K562 (cell line): ENCODE measurements at regions not wholly inside any gene's neighbourhood (a gene's known extent, or its start where the extent isn't known, plus 50 kb on each side); places are given as distances from the start of the nearest gene placed in this dataset.

Source experiments
- ATAC-seq: fragments of 200-7000 bp; cut with Tn5 transposase; 3 replicates; pipeline ENCODE4 v1.9.1; 2020; ENCODE audit warnings: moderate library complexity
- BruUV-seq: library from RNA; stranded (reverse); fragments of 400-500 nt; replicated peaks from 2 replicates; lab custom pipeline; 2021; lab: Mats Ljungman, UMichigan
- CTCF ChIA-PET: fragments of 300-600 bp; formaldehyde crosslinking; extraction: SDS; loops from one replicate; lab custom pipeline; 2021; ENCODE audit warnings: low intra/inter-chr PET ratio; lab: Yijun Ruan, JAX
- POLR2A ChIA-PET: fragments of 300-600, 350-650 bp; sonication (Branson Sonifier 250); formaldehyde crosslinking; extraction: SDS; loops from one replicate; lab custom pipeline; 2021; ENCODE audit warnings: antibody characterized with exemption, inconsistent platforms; lab: Yijun Ruan, JAX
- DNase-seq, 4 experiments: peaks; one replicate each; pipeline versions ENCODE4 v3.0.0 to v3.0.0-alpha.2; 2011 to 2018; ENCODE audit warnings: low spot score in 3 of 4, mixed read lengths in 3 of 4; ENCODE audit errors: extremely low read depth in 1 of 4
- FAIRE-seq: peaks from 2 replicates; lab custom pipeline; 2011; peaks lifted over from hg19 to GRCh38; lab: Jason Lieb, UNC
- H2AFZ ChIP-seq: 2 replicates; pipeline ENCODE4 v1.6.0; 2011; ENCODE audit warnings: low read depth, low read length, control low read depth, inconsistent platforms
- H3K27ac ChIP-seq: fragments of 200-600 bp; 3 replicates; pipeline ENCODE4 v1.8.0; 2011; ENCODE audit warnings: low read depth, mild to moderate bottlenecking, control low read depth, inconsistent platforms, low read length, moderate library complexity, mixed read lengths; ENCODE audit errors: extremely low read depth
- H3K27me3 ChIP-seq, 2 experiments: fragments of 300-600 bp in 1 of 2; 2 replicates in 1 of 2; 3 replicates in 1 of 2; pipeline versions ENCODE4 v1.6.0 to v1.8.0; 2011; ENCODE audit warnings: inconsistent platforms in 2 of 2, low read length in 2 of 2, mild to moderate bottlenecking in 1 of 2, mixed read lengths in 1 of 2, moderate library complexity in 1 of 2; ENCODE audit not compliant: control insufficient read depth in 2 of 2, insufficient read depth in 2 of 2
- H3K36me3 ChIP-seq: fragments of 300-600 bp; 3 replicates; pipeline ENCODE4 v1.8.0; 2011; ENCODE audit warnings: mild to moderate bottlenecking, low read length, inconsistent platforms; ENCODE audit not compliant: control insufficient read depth, insufficient read depth
- H3K4me1 ChIP-seq, 2 experiments: fragments of 200-600 bp in 1 of 2; replicated peaks in 1 of 2; 2 replicates in 1 of 2; 3 replicates in 1 of 2; pipeline versions ENCODE4 v1.5.1 to v1.8.0; 2011; ENCODE audit warnings: inconsistent platforms in 2 of 2, low read length in 2 of 2, mild to moderate bottlenecking in 1 of 2, mixed read lengths in 1 of 2, moderate library complexity in 1 of 2; ENCODE audit not compliant: control insufficient read depth in 2 of 2, insufficient read depth in 2 of 2
- H3K4me2 ChIP-seq: 2 replicates; pipeline ENCODE4 v1.6.1; 2011; ENCODE audit warnings: low read length, control low read depth, inconsistent platforms, mixed read lengths; ENCODE audit not compliant: insufficient read depth
- H3K4me3 ChIP-seq: fragments of 200-600 bp; sonication (generic), shearing (Covaris generic); 2 replicates; pipeline ENCODE4 v1.5.1; 2016; ENCODE audit warnings: control low read depth, inconsistent platforms
- H3K79me2 ChIP-seq: fragments of 200-600 bp; 3 replicates; pipeline ENCODE4 v1.8.0; 2011; ENCODE audit warnings: low read length, inconsistent platforms; ENCODE audit not compliant: control insufficient read depth, insufficient read depth
- H3K9ac ChIP-seq, 2 experiments: 2 replicates each; pipeline versions ENCODE4 v1.6.0 to v1.6.1; 2011; ENCODE audit warnings: low read depth in 2 of 2, low read length in 2 of 2, control low read depth in 1 of 2, inconsistent platforms in 1 of 2, mild to moderate bottlenecking in 1 of 2, mixed read lengths in 1 of 2; ENCODE audit not compliant: insufficient read depth in 1 of 2
- H3K9me1 ChIP-seq: one replicate; pipeline ENCODE4 v1.6.0; 2011; ENCODE audit warnings: inconsistent platforms, mild to moderate bottlenecking, low read length, moderate library complexity; ENCODE audit not compliant: control insufficient read depth, insufficient read depth
- H3K9me3 ChIP-seq: replicated peaks from 2 replicates; pipeline ENCODE4 v1.5.1; 2011; ENCODE audit warnings: low read depth, low read length, inconsistent platforms; ENCODE audit not compliant: control insufficient read depth, insufficient read depth
- H4K20me1 ChIP-seq: replicated peaks from 2 replicates; pipeline ENCODE4 v1.6.1; 2011; ENCODE audit warnings: low read length, inconsistent platforms, mixed read lengths; ENCODE audit not compliant: control insufficient read depth, insufficient read depth
- BRD4 ChIP-seq: fragments of 200-600 bp; sonication (generic); IDR thresholded peaks from 2 replicates; pipeline ENCODE4 v1.6.1; 2017; ENCODE audit warnings: inconsistent platforms
- CHAMP1 ChIP-seq: fragments of 450-650 bp; IDR thresholded peaks from 2 replicates; pipeline ENCODE4 v1.6.1; 2016; ENCODE audit warnings: mild to moderate bottlenecking
- CHD4 ChIP-seq: fragments of 200-600 bp; sonication (generic); IDR thresholded peaks from 3 replicates; pipeline ENCODE4 v1.6.1; 2012; ENCODE audit warnings: low read depth, mild to moderate bottlenecking, mixed read lengths, low read length, inconsistent platforms; ENCODE audit not compliant: insufficient read depth, insufficient replicate concordance, poor library complexity, severe bottlenecking
- ETV1 ChIP-seq: fragments of 450-650 bp; conservative IDR thresholded peaks from 2 replicates; pipeline ENCODE4 v1.6.1; 2016; ENCODE audit warnings: missing genetic modification characterization, control low read depth, low read depth, missing compliant biosample characterization
- FOXM1 ChIP-seq, 2 experiments: fragments of 450-650 bp in 1 of 2; sonication (generic) in 1 of 2; formaldehyde crosslinking in 1 of 2; IDR thresholded peaks; 2 replicates each; pipeline versions ENCODE4 v1.6.1 to v1.9.0; 2017 to 2022; ENCODE audit warnings: low read depth in 2 of 2, mild to moderate bottlenecking in 2 of 2, missing genetic modification reagents in 1 of 2, moderate library complexity in 1 of 2
- HEY1 ChIP-seq: fragments of 250-450 bp; sonication (Bioruptor Pico); IDR thresholded peaks from 2 replicates; pipeline ENCODE4 v1.5.0; 2020; ENCODE audit warnings: mild to moderate bottlenecking, moderate library complexity, borderline replicate concordance
- NFE2 ChIP-seq: IDR thresholded peaks from 2 replicates; pipeline ENCODE4 v1.6.1; 2014; ENCODE audit warnings: antibody characterized with exemption, low read depth
- PHF20 ChIP-seq: fragments of 450-650 bp; IDR thresholded peaks from 2 replicates; pipeline ENCODE4 v1.6.1; 2018; ENCODE audit not compliant: partially characterized antibody
- PURB ChIP-seq: sonication (generic); formaldehyde crosslinking; IDR thresholded peaks from 2 replicates; pipeline ENCODE4 v1.9.0; 2021; ENCODE audit warnings: low read depth, mild to moderate bottlenecking, missing genetic modification reagents
- SMARCA5 ChIP-seq: fragments of 450-650 bp; IDR thresholded peaks from 2 replicates; pipeline ENCODE4 v1.6.1; 2016
- ZNF518B ChIP-seq: fragments of 250-450 bp; sonication (Bioruptor Pico); IDR thresholded peaks from 2 replicates; pipeline ENCODE4 v1.5.0; 2021; ENCODE audit warnings: mild to moderate bottlenecking, moderate library complexity
- ZNF561 ChIP-seq: fragments of 450-650 bp; formaldehyde crosslinking; conservative IDR thresholded peaks from 2 replicates; pipeline ENCODE4 v1.4.0; 2020; ENCODE audit warnings: mild to moderate bottlenecking, moderate library complexity
- WGBS: fragments of 100-300 bp; shearing (Covaris generic); methylation state at CpG from one replicate; pipeline ENCODE4 v1.1.6; 2016; ENCODE audit warnings: low coverage, mixed read lengths; ENCODE audit not compliant: insufficient coverage; ENCODE audit errors: missing lambda C conversion rate; 5-methylcytosine and 5-hydroxymethylcytosine counted together
- in situ Hi-C: fragments of 300-500 bp; cut with MboI; formaldehyde crosslinking; loops from 4 replicates; pipeline ENCODE4 v1.15.0; 2018; ENCODE audit warnings: inconsistent platforms, mixed read lengths
- intact Hi-C: fragments of 100-400 bp; cut with micrococcal nuclease; formaldehyde crosslinking; loops from 2 replicates; pipeline ENCODE4 v1.14.2; 2022
- TF ChIP-seq, protein P1 (sequence below): sonication (generic); formaldehyde crosslinking; IDR thresholded peaks from 2 replicates; pipeline ENCODE4 v1.8.1; 2023; ENCODE audit warnings: mild to moderate bottlenecking, missing genetic modification reagents

- no peak for DNase-seq
- Histone ChIP-seq H3K4me1 (no peaks in the 10 kb centered on the region), H3K27ac (no peak overlapping the region), H3K9ac (no peak overlapping the region), H4K20me1 (no peaks in the 10 kb centered on the region), H2AFZ (no peak overlapping the region), H3K9me3 (no peaks in the 10 kb centered on the region), H3K79me2 (no peaks in the 10 kb centered on the region), H3K4me3 (no peak overlapping the region), H3K36me3 (no peaks in the 10 kb centered on the region), H3K4me2 (no peak overlapping the region), H3K27me3 (no peaks in the 10 kb centered on the region), H3K9me1 (no peaks in the 10 kb centered on the region)
- FAIRE-seq: no peak
- ChIA-PET CTCF (no interaction called here), POLR2A (no interaction called here)
- intact Hi-C loops: no loop called here
- in situ Hi-C loops: no loop called here
- no TSS peak for BruUV-seq
- ATAC-seq: no peak
- WGBS: 0% methylated on average over 3 of the region's 3 CpGs
- no peak for TF ChIP-seq ZNF518B
- TF ChIP-seq SMARCA5: no peak
- TF ChIP-seq, protein P1, sequence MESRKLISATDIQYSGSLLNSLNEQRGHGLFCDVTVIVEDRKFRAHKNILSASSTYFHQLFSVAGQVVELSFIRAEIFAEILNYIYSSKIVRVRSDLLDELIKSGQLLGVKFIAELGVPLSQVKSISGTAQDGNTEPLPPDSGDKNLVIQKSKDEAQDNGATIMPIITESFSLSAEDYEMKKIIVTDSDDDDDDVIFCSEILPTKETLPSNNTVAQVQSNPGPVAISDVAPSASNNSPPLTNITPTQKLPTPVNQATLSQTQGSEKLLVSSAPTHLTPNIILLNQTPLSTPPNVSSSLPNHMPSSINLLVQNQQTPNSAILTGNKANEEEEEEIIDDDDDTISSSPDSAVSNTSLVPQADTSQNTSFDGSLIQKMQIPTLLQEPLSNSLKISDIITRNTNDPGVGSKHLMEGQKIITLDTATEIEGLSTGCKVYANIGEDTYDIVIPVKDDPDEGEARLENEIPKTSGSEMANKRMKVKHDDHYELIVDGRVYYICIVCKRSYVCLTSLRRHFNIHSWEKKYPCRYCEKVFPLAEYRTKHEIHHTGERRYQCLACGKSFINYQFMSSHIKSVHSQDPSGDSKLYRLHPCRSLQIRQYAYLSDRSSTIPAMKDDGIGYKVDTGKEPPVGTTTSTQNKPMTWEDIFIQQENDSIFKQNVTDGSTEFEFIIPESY (CRISPR knock-in tag): no peak
- TF ChIP-seq ETV1 (tag): no peak
- no peak for TF ChIP-seq PURB (CRISPR knock-in tag)
- no peak for TF ChIP-seq HEY1
- no peak for TF ChIP-seq PHF20
- TF ChIP-seq NFE2: no peak
- no peak for TF ChIP-seq ZNF561
- TF ChIP-seq BRD4: no peak
- no peak for TF ChIP-seq FOXM1 (IDR thresholded peaks at IDR 0.05; ENCODE audit: low read depth)
- TF ChIP-seq FOXM1 (CRISPR knock-in tag; IDR thresholded peaks at IDR 0.05; ENCODE audit: low read depth): no peak
- no peak for TF ChIP-seq CHAMP1
- no peak for TF ChIP-seq CHD4
These were observed 675.6 kb upstream of the VRK2 start for GRCh38 chr2:57370882-57371585.
